Endothelial cell (in vitro differentiated cells): ENCODE measurements at regions not wholly inside any gene's neighbourhood (a gene's known extent, or its start where the extent isn't known, plus 50 kb on each side); places are given as distances from the start of the nearest gene placed in this dataset.
A peak's percentile ranks its signal among the peaks of the same experiment; 100 is the strongest.

Source experiments
- DNase-seq: peaks from one replicate; pipeline ENCODE4 v3.0.0; 2021; ENCODE audit warnings: low spot score
- H3K27ac Mint-ChIP-seq: one replicate; pipeline ENCODE4 v1.8.0; 2021; ENCODE audit warnings: mixed read lengths, inconsistent platforms; ENCODE audit not compliant: unreplicated experiment
- H3K27me3 Mint-ChIP-seq: one replicate; pipeline ENCODE4 v1.8.0; 2021; ENCODE audit warnings: mild to moderate bottlenecking, moderate library complexity, mixed read lengths, inconsistent platforms; ENCODE audit not compliant: unreplicated experiment
- H3K36me3 Mint-ChIP-seq: one replicate; pipeline ENCODE4 v1.8.0; 2021; ENCODE audit warnings: mild to moderate bottlenecking, low read depth, mixed read lengths, inconsistent platforms; ENCODE audit not compliant: unreplicated experiment
- H3K4me1 Mint-ChIP-seq: one replicate; pipeline ENCODE4 v1.8.0; 2021; ENCODE audit warnings: mild to moderate bottlenecking, mixed read lengths, inconsistent platforms; ENCODE audit not compliant: unreplicated experiment
- H3K4me3 Mint-ChIP-seq: one replicate; pipeline ENCODE4 v1.8.0; 2021; ENCODE audit warnings: mild to moderate bottlenecking, mixed read lengths, inconsistent platforms; ENCODE audit not compliant: unreplicated experiment
- H3K9me3 Mint-ChIP-seq: one replicate; pipeline ENCODE4 v1.8.0; 2021; ENCODE audit warnings: mixed read lengths, inconsistent platforms; ENCODE audit not compliant: unreplicated experiment
- CTCF ChIP-seq: fragments of 200-600 bp; sonication (generic); IDR thresholded peaks from one replicate; pipeline ENCODE4 v1.5.0; 2021; ENCODE audit warnings: antibody characterized with exemption; ENCODE audit not compliant: unreplicated experiment

- Mint-ChIP-seq H3K36me3 (no peaks in the 10 kb centered on the region), H3K9me3 (no peaks in the 10 kb centered on the region), H3K4me1 (peaks cover 3% of the 10 kb centered on the region), H3K27me3 (peaks cover 2% of the 10 kb centered on the region), H3K4me3 (no peak overlapping the region), H3K27ac (no peak overlapping the region)
- TF ChIP-seq CTCF, result no peak
- no peak for DNase-seq
Measured at GRCh38 chr5:126348855-126349635, 74.2 kb upstream of the GRAMD2B start.

- Mint-ChIP-seq H3K4me1 (peaks cover 5% of the 10 kb centered on the region), H3K9me3 (no peaks in the 10 kb centered on the region), H3K27me3 (peaks cover 3% of the 10 kb centered on the region), H3K27ac (no peak overlapping the region), H3K4me3 (no peak overlapping the region), H3K36me3 (no peaks in the 10 kb centered on the region)
- no peak for TF ChIP-seq CTCF
- DNase-seq, result no peak
Measured at GRCh38 chr5:126351153-126351552, 72.1 kb upstream of the GRAMD2B start.

- no peak for TF ChIP-seq CTCF
- Mint-ChIP-seq H3K9me3 (no peaks in the 10 kb centered on the region), H3K27me3 (peaks cover 1% of the 10 kb centered on the region), H3K4me1 (peaks cover 5% of the 10 kb centered on the region), H3K36me3 (no peaks in the 10 kb centered on the region), H3K27ac (peak overlapping the region; percentile 97), H3K4me3 (no peak overlapping the region)
- no peak for DNase-seq
Measured at GRCh38 chr5:126354012-126354857, 69.0 kb upstream of the GRAMD2B start.

GRCh38 chr5:126354858-126355731 is 68.1 kb upstream of the GRAMD2B start:
- no peak overlapping the region for H3K27ac Mint-ChIP-seq
- peaks cover 1% of the 10 kb centered on the region for H3K27me3 Mint-ChIP-seq
- no peaks in the 10 kb centered on the region for H3K36me3 Mint-ChIP-seq
- peaks cover 4% of the 10 kb centered on the region for H3K4me1 Mint-ChIP-seq
- no peaks in the 10 kb centered on the region for H3K9me3 Mint-ChIP-seq
- no peak overlapping the region for H3K4me3 Mint-ChIP-seq
- no peak for DNase-seq
- TF ChIP-seq CTCF, result no peak
